Osteoblast (primary cell): ENCODE measurements at regions not wholly inside any gene's neighbourhood (a gene's known extent, or its start where the extent isn't known, plus 50 kb on each side); places are given as distances from the start of the nearest gene placed in this dataset.

Experiments used
- DNase-seq: peaks from one replicate; pipeline ENCODE4 v3.0.0; 2011; ENCODE audit warnings: low spot score, mixed read lengths; ENCODE audit not compliant: insufficient read length; ENCODE audit errors: missing footprints
- H2AFZ ChIP-seq: 2 replicates; pipeline ENCODE4 v1.6.0; 2011; ENCODE audit warnings: mild to moderate bottlenecking, low read length
- H3K27ac ChIP-seq: 2 replicates; pipeline ENCODE4 v1.5.1; 2011; ENCODE audit warnings: mild to moderate bottlenecking, low read depth, low read length, moderate library complexity
- H3K27me3 ChIP-seq: 2 replicates; pipeline ENCODE4 v1.6.0; 2012; ENCODE audit warnings: mild to moderate bottlenecking, control low read depth, inconsistent platforms, low read length, moderate library complexity; ENCODE audit not compliant: insufficient read depth
- H3K36me3 ChIP-seq: 2 replicates; pipeline ENCODE4 v1.5.1; 2011; ENCODE audit warnings: mild to moderate bottlenecking, low read length, control low read depth, moderate library complexity; ENCODE audit not compliant: insufficient read depth
- H3K4me1 ChIP-seq: 2 replicates; pipeline ENCODE4 v1.5.1; 2011; ENCODE audit warnings: mild to moderate bottlenecking, low read length, control low read depth, moderate library complexity; ENCODE audit not compliant: insufficient read depth
- H3K4me2 ChIP-seq: 2 replicates; pipeline ENCODE4 v1.6.0; 2011; ENCODE audit warnings: mild to moderate bottlenecking, low read length; ENCODE audit not compliant: insufficient read depth
- H3K4me3 ChIP-seq: fragments of 200-600 bp; sonication (generic); 3 replicates; pipeline ENCODE4 v1.5.1; 2012; ENCODE audit warnings: mild to moderate bottlenecking, low read length, inconsistent platforms; ENCODE audit not compliant: insufficient read depth
- H3K79me2 ChIP-seq: 2 replicates; pipeline ENCODE4 v1.6.0; 2012; ENCODE audit warnings: mild to moderate bottlenecking, low read length, control low read depth, inconsistent platforms; ENCODE audit not compliant: insufficient read depth
- H3K9me3 ChIP-seq: 2 replicates; pipeline ENCODE4 v1.5.1; 2011; ENCODE audit warnings: low read depth, low read length, control low read depth
- H4K20me1 ChIP-seq: 2 replicates; pipeline ENCODE4 v1.6.0; 2012; ENCODE audit warnings: mild to moderate bottlenecking, low read length, control low read depth; ENCODE audit not compliant: insufficient read depth
- TF ChIP-seq, protein P1 (sequence below): IDR thresholded peaks from 2 replicates; pipeline ENCODE4 v1.5.1; 2011; ENCODE audit warnings: mild to moderate bottlenecking, low read depth, low read length, moderate library complexity; ENCODE audit errors: extremely low read depth

DNA sequence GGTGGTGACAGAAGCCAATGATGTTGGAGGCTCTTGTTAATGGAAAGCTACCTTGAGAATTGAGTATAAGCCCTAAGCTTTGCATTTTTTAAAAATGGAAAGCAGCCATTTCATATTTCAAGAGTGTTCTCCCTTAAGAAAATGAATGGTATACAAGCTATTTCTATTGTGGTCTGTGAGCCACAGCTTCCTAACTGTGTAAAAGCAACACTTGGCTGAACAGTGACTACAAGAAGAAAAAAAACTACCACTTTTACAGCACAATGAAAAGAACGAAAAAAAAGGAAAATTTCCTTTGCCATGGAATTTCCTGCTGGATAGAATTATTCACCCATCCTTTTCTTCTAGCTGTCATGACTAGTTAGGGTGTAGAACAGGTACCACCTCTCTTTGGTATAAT, 397.1 kb upstream of the BTBD3 start:
- Histone ChIP-seq H3K27me3 (no peaks in the 10 kb centered on the region), H3K4me1 (peaks cover 4% of the 10 kb centered on the region), H3K79me2 (no peaks in the 10 kb centered on the region), H4K20me1 (no peaks in the 10 kb centered on the region), H3K4me3 (no peak overlapping the region), H2AFZ (no peak overlapping the region), H3K36me3 (no peaks in the 10 kb centered on the region), H3K27ac (no peak overlapping the region), H3K4me2 (no peak overlapping the region), H3K9me3 (peaks cover 4% of the 10 kb centered on the region)
- no peak for DNase-seq
- TF ChIP-seq, protein P1, sequence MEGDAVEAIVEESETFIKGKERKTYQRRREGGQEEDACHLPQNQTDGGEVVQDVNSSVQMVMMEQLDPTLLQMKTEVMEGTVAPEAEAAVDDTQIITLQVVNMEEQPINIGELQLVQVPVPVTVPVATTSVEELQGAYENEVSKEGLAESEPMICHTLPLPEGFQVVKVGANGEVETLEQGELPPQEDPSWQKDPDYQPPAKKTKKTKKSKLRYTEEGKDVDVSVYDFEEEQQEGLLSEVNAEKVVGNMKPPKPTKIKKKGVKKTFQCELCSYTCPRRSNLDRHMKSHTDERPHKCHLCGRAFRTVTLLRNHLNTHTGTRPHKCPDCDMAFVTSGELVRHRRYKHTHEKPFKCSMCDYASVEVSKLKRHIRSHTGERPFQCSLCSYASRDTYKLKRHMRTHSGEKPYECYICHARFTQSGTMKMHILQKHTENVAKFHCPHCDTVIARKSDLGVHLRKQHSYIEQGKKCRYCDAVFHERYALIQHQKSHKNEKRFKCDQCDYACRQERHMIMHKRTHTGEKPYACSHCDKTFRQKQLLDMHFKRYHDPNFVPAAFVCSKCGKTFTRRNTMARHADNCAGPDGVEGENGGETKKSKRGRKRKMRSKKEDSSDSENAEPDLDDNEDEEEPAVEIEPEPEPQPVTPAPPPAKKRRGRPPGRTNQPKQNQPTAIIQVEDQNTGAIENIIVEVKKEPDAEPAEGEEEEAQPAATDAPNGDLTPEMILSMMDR: no peak

DNA sequence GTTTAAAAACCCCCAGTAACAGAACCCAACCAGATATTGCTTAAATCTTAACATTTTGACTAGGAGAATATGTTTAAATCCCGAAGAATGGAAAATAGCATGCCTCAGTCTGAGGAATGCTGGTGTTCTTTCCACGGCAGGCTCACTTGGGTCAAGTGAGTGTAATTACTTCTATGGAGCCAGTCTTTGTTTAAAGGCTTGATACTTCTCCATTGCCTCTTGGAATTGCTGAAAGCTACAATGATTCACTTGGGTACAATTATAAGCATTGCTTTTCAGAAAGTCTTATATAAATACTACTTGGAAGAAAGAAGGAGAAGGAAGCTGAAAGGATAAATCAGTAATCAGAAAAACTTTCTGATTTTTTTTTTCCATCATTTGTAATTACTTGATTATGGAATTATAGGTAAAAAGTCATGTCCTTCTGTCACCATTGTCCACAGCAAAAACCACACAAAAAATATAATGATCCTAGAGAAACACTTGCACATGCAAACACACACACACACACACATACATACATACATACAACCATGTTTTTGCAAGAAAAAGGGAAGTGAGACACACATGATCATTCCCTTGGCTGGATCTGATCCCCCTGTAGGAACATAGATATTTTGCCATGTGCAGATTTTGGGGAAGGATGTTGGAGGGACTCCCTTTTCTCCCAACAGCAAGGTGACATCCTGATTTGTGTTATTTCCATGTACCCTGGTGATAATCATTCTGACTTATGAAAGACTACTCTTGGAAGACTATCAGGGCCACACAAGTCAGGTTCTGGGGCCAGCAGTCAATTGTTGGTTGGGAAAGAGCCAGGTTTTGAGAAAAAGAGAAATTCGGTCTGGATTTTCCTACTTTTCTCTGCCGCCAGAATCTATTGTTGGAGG, 396.0 kb upstream of the BTBD3 start:
- Histone ChIP-seq H2AFZ (no peak overlapping the region), H3K9me3 (peaks cover 4% of the 10 kb centered on the region), H3K27me3 (no peaks in the 10 kb centered on the region), H3K27ac (no peak overlapping the region), H4K20me1 (no peaks in the 10 kb centered on the region), H3K36me3 (no peaks in the 10 kb centered on the region), H3K79me2 (no peaks in the 10 kb centered on the region), H3K4me3 (no peak overlapping the region), H3K4me1 (peaks cover 4% of the 10 kb centered on the region), H3K4me2 (peak overlapping the region; percentile 26)
- TF ChIP-seq, protein P1: no peak
- DNase-seq: no peak

DNA sequence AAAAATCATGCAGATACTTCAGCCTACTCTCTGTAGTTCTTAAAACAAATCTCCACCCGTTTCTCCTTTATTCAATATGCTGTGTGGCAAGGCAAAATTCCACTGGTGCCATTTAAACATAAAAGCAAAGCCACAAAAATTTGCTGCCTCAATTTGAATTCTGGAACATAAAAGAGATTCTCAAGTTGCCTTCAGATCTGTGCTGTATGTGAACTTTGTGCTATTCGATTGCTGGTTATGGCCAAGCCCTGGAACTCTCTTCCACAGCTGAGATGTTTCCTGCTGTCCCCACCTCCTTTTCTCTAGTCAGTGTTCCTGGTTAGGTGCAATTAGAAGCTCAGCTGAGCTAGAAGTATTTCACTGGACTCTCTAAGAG, 395.3 kb upstream of the BTBD3 start:
- peak overlapping the region; percentile 26 for H3K4me2 ChIP-seq
- H4K20me1 ChIP-seq: no peaks in the 10 kb centered on the region
- H3K4me1 ChIP-seq: peaks cover 4% of the 10 kb centered on the region
- H3K27me3 ChIP-seq: no peaks in the 10 kb centered on the region
- no peaks in the 10 kb centered on the region for H3K36me3 ChIP-seq
- H3K27ac ChIP-seq: no peak overlapping the region
- peaks cover 4% of the 10 kb centered on the region for H3K9me3 ChIP-seq
- H3K79me2 ChIP-seq: no peaks in the 10 kb centered on the region
- H2AFZ ChIP-seq: no peak overlapping the region
- no peak for DNase-seq
- no peak overlapping the region for H3K4me3 ChIP-seq
- TF ChIP-seq, protein P1: no peak

DNA sequence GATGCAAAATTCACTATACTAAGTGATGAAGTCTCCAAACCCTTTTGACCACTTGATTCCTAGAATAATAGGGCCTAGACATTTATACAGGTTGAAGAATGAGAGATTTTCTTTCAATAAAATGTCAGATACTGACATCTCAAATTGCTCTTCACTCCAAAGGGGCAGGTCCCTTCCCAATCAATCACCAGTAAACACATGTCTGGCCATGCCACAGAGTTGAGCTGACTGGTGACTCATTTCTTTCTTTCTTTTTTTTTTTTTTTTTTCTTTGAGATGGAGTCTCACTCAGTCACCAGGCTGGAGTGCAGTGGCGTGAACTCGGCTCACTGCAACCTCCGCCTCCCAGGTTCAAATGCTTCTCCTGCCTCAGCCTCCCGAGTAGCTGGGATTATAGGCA, 388.6 kb upstream of the BTBD3 start:
- H3K79me2 ChIP-seq: no peaks in the 10 kb centered on the region
- TF ChIP-seq, protein P1: no peak
- peak; percentile 69 for DNase-seq

More for the DNA sequence above, 388.6 kb upstream of the BTBD3 start:
- H3K36me3 ChIP-seq: no peaks in the 10 kb centered on the region
- no peaks in the 10 kb centered on the region for H3K27me3 ChIP-seq
- peaks cover under 1% of the 10 kb centered on the region for H3K9me3 ChIP-seq
- H3K27ac ChIP-seq: no peak overlapping the region
- no peak overlapping the region for H2AFZ ChIP-seq
- no peaks in the 10 kb centered on the region for H3K4me1 ChIP-seq
- no peak overlapping the region for H3K4me3 ChIP-seq
- H4K20me1 ChIP-seq: no peaks in the 10 kb centered on the region
- no peak overlapping the region for H3K4me2 ChIP-seq
